Middle frontal gyrus (tissue), 1 donor: ENCODE measurements at regions not wholly inside any gene's neighbourhood (a gene's known extent, or its start where the extent isn't known, plus 50 kb on each side); places are given as distances from the start of the nearest gene placed in this dataset.

ENCODE experiments used
- DNase-seq: peaks from one replicate; pipeline ENCODE4 v3.0.0-alpha.2; 2015; ENCODE audit warnings: low spot score; ENCODE audit errors: extremely low spot score

DNA sequence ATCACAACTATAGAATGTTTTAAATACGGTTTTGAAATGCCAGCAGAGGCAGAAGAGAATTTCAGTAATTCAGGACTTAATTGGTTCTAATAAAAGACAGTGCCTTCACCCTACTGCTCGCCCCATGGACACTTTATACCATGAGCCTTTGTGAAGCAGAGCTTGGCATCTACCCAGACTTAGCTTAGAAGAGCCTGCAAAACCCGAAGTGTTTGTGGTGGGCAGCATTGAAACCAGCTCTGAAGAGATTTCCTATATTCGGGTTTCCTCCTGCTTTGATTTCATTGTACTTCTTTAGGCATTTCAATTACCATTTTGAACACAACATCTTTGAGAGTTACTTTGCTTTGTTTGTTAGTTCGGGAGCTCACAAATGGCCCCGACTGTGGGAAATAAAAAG, 185.1 kb upstream of the MTNR1B start:
- no peak for DNase-seq

DNA sequence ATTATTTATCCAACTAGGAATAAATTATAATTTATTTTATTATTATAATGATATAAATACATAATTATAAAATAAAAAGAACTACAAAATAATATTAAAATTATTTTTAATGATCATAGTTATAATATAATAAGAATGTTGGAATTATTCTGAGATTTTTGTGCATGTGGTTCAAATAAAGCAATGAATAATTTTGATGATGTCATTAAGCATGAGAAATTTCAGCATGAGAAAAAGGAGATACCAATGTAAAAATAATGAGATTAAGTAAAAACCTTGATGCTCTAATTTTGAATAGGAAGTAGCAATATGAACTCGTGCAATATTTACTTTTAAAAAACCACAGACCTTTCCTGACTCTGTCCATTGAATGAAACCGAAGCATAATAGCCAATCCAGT, 181.8 kb upstream of the MTNR1B start:
- DNase-seq, result no peak

DNA sequence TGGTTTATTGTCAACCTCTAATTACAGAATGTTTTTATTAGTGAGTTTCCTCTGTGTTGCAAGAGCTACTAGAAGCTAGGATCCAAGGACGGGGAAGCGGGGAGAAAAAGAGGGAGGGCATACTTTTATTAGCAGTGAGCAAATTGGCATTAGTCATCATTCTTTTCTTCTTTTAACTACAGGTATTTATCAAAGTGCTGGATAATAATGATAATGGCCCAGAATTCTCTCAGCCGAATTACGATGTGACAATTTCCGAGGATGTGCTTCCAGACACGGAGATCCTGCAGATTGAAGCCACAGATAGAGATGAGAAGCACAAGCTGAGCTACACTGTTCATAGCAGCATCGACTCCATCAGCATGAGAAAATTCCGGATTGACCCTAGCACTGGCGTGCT, 179.7 kb upstream of the MTNR1B start:
- no peak for DNase-seq

DNA sequence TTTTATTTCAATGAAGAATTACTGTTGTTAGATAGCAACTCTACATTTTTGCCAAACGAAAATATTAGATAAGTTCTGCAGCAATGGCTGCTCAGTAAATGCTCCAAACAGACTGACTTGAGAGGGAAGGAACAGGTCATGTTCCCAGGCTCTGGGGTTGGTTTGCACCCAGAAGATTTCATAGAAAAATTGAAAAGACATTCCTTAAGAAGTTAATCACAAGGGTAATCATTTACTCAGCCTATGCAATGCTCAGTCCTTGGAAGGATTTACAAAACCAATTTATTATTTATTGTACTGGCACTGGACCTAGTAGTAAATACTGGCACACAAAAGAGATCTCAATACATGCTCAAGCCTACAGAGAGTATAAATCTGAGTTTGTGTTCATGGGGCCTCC, 179.1 kb upstream of the MTNR1B start:
- no peak for DNase-seq

DNA sequence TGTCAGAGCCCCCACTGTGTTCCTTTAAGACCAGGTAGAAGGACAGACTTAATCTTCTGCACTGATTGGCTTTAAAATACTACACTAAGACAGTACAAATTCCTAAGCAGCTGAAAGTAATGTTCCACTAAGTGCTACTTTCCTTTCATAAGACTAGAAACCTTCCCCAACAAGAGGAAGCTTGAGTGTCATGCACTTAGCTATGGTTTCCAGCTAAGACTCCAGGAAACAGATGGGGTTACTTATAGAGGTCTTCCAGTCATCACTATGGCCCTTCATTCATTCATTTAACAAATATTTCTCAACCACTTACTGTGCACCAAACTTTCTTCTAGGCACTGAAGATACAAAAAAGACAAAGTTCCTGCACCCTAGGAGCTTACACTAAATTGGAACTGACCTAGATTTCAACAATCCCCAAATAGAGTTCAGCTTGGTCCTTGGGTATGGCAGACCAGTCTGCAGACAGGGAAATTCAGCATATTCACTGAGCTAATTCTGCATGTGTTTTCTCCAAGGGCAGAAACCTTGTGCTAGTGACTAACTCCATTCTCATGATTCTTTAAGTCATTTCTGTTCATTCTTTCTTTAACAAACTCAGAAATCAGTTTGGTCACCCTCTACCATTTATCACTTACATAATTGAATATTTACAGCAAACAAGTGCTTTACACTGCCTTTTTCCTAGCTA, 178.4 kb upstream of the MTNR1B start:
- no peak for DNase-seq

DNA sequence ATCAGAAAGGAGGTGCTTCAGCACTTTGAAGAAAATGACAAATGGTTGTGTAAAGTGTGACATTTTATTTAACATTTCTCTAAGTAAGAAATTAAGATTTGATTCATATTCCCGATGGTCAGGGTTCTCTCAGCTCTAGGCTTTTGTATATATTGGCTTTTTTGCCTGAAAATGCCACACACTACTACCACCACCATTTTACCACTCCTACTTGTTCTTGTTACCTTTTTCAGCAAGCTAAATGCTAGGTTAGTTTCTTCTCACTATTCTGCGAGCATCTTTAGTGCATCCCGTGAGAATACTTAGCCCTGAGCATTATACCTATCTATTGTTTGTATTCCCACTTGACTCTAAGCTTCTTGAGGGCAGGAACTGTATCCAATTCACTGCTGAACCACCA, 177.6 kb upstream of the MTNR1B start:
- DNase-seq, result no peak

DNA sequence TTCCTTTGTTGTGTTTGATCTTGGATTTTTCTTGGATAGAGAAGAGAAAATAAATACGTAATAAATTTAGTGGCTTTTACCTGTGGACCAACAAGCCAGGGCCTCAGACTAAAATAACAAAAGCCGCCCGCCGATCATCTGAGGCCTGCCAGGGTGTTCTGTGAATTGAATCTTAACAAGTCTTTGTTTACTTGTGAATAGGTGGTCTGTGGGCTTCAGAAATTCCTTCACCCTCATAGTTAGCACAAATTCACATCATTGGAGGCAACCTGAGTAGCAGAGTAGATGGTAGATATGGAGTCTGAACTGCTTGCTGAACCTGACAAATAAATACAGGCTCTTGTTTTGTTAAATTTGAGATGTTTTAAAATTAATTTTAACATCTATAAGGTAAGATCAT, 176.3 kb upstream of the MTNR1B start:
- DNase-seq, result no peak

DNA sequence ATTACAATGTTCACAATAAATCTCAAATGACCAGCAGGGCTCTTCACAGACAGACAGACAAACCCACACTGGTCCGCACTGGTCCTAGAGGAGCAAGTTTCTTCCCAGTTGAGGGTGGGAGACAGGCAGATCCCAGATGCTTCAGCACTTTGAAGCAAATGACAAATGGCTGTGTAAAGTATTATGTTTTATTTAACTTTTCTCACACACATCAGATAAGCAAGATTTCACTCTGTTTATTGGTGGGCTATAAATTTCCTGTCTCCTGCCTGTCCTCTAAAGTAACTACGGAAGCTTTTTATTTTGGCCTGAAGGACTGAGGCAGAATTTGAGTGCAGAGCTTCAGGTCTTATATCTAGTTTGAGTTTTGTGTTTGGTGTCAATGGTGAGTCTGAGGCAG, 174.7 kb upstream of the MTNR1B start:
- DNase-seq, result no peak

DNA sequence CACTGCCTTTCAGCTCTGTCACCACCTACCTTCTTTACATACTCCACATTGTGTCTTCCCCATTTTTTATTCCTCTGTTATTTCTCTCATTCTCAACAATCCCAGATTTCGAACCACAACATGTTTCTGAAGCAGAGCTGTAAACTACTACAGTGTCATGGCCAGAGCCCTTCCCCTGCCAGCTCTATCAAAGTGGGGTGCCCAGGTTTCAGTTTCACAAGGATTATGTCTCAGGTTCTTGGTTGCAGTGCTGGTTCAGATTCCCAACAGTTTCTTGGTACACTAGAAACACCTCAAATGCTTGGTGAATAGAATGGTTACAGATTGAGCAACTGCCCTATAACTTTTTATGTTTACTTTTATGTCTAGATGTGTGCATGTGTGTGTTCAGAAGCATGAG, 172.7 kb upstream of the MTNR1B start:
- DNase-seq, result no peak

DNA sequence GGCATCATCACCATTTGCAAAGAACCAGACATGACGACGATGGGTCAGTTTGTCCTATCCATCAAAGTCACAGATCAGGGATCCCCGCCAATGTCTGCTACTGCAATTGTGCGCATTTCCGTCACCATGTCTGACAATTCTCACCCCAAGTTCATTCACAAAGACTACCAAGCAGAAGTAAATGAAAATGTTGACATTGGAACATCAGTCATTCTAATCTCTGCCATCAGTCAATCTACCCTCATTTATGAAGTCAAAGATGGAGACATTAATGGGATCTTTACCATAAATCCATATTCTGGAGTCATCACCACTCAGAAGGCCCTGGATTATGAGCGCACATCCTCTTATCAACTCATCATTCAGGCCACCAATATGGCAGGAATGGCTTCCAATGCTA, 171.6 kb upstream of the MTNR1B start:
- DNase-seq, result no peak

DNA sequence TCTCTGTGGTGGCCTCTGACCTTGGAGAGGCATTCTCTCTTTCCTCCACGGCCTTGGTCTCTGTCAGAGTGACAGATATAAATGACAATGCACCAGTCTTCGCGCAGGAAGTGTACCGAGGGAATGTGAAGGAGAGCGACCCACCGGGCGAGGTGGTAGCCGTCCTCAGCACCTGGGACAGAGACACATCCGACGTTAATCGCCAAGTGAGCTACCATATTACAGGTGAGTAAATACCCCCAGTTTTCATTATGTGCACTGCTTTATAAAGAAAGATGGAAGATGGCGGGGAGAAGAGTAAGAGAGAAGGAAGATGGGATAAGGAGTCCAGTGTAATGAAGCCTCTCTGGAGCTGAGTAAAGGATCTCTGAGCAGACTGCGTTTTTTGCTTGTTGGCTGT, 167.8 kb upstream of the MTNR1B start:
- no peak for DNase-seq

DNA sequence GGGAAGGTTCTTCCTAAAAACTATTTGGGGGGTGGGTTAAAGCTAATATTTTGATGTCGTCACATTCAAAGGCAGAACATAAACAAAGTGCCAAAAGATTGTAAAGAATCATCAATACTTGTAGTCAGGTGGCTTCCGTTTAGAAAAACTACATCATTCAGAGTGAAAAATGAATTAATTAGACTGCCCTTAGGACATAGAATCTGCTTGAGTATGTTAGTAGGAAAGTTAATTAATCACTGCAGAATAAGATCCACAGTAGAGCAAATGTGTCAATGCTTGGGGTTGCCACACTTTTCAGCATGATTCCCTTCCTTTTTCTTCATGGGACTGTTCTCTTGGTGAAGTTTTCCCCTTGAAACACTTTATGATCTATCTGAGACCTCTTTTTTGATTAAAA, 166.8 kb upstream of the MTNR1B start:
- DNase-seq, result no peak

DNA sequence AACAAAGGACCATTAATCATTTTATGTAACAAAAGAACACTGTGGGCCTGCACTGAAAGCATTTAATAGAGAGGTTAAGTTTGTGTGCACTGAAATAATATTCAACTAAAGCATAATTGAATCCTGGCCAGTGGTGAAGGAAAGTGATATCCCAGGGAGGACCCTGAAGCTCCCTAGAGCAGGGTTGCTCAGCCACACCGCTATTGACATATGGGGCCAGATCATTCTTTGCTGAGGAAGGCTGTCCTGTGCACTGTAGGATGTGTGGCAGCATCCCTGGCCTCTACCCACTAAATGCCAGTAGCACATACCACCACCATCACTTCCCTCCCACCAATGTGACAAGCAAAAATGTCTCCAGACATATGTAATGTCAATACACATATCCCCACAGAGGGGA, 166.1 kb upstream of the MTNR1B start:
- DNase-seq, result no peak

DNA sequence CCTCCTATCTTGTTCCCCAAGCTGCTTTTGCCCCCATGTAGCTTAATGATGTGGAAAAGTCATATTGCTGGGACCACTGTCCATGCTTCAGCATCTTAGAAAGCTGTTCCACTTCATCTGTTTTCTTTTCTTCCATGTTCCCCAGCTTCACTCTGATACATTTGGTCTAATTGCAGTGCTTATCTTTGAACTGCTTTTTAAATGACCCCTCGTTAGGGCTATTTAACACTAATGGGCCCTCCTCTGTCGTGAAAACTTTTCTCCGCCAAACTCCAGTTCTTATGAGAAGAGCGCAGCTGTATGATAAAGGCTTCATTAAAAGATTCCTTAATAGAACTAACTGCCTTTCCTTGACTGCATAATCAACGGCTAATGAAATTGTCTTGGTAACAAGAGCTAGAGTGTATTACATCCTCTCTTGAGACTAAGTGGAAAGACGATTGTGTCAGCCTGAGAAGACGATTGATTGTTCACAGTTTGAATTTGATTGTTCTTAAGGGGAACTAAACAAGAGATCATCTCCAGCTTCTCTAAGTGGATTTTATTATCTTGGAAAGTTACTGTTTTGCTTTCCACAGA, 165.0 kb upstream of the MTNR1B start:
- no peak for DNase-seq

DNA sequence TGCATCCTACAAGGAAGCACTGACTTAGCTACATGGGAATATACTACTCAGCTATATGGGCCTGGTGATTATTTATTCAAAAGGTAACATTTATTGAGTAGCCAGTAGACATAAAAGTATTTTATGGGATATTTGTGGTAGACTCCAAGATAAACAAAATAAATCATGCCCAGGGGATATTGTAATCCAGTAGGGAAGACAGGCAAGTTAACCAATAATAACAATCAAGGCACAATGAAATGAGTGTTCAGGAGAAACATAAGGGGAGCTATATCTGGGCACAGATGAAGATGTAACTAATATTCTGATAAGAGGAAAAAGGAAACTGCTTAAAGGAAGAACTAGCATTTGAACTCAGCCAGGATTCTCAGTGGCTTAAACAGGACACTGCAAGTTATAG, 161.4 kb upstream of the MTNR1B start:
- no peak for DNase-seq

DNA sequence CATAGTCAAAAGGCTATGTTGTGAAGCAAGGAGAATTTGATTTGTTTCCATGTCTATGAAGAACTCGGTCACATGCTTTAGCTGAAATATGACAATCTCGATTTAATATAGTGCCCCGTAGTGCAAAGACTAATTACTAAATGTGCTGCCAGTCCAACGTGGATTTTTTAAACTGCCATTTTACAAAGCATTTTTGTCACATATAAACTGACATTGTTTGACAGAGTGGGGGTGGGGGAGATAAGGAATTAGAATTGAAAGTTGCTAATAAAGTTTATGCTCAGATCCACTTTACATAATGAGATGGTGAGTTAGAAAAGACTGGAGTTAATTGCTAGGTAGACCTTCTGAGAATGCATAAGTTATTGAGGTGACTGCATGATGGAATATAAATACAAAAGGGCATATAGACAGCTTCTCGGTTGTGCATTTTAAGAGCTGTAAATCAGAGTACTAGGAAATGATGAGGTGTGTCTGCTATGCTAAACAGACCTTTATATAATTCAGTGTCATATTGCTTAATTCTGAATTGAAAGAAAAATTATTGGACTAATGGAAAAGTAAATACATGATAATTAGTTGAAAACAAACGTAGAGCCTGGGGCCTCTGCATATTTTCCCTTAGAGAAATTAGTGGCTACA, 158.9 kb upstream of the MTNR1B start:
- no peak for DNase-seq

DNA sequence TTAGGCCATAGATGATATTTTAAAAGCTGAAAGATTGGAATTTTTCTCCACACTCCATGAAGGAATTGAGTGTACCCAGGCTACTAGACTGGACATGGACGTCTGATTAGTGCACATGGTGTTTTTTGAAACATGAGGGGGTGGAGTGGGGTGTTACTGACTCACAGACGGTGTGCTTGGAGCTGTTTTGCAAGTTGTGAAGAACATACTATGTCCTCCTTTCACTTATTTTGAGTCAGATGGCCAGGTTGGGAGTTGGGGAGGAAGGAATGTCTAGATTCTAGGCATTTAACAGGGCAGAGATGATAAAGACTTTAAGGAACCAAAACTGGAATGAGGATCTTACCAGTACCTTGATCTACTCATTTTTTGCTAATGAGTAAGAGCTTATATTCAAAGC, 158.1 kb upstream of the MTNR1B start:
- no peak for DNase-seq

DNA sequence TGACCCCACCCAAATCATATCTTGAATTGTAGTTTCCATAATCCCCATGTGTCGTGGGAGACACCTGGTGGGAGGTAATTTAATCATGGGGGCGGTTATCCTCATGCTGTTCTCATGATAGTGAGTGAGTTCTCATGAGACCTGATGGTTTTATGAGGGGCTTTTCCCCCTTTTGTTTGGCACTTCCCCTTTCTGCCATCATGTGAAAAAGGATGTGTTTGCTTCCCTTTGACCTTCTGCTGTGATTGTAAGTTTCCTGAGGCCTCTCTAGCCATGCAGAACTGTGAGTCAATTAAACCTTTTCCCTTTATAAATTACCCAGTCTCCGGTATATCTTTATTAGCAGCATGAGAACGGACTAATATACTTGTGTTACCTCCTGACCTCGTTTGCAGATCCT, 156.6 kb upstream of the MTNR1B start:
- no peak for DNase-seq

DNA sequence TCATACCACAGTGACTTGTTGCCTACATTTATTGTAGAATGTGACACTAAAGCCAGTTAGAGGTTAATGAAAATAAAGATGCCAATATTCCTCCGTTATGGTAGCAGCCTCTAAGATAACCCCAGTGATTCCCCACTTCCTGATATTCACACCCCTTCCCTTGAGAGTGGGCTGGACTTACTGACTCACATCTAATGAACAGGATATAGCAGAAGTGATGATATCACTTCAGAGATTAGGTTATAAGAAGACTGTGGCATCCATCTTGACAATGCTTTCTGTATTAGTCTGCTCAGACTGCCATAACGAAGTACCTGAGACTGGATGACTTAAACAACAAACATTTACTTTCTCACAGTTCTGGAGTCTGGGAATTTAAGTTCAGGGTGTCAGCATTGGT, 149.6 kb upstream of the MTNR1B start:
- no peak for DNase-seq

DNA sequence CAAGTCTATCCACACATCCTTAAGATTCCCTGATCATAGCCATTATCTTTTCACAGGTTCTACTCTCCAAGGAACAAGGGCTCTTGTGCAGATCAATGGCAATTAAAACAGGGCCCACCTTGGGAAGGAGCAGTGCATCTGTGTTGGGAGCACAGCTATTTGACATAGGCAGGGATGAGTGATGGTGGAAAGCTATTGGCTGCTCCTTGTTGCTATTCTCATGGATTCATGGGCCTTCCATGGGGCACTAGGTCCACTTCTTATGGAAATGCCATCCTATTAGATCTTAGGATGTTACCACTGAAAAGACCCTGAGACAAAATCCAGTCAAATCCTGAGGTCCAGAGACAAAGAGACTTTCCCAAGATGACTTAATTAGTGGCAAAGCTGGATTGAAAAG, 148.6 kb upstream of the MTNR1B start:
- DNase-seq, result no peak

DNA sequence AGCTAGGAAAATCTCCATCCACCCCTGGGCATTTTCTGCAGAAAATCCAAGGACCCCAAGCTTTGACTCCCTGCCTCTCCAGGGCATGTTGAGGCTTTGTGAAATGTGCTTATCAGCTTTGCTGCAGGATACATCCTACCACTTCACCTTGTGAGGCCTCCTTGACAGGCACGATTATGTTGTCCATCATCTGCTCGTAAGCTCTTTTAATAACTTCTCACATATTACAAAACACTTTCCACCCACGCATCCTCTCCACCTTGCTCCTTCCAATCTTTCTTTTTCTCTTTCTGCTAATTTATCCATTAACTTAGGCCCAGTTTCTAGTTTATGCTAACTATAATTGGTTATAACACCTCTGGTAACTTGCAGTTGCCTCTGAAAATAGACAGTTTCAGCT, 147.0 kb upstream of the MTNR1B start:
- DNase-seq, result no peak

DNA sequence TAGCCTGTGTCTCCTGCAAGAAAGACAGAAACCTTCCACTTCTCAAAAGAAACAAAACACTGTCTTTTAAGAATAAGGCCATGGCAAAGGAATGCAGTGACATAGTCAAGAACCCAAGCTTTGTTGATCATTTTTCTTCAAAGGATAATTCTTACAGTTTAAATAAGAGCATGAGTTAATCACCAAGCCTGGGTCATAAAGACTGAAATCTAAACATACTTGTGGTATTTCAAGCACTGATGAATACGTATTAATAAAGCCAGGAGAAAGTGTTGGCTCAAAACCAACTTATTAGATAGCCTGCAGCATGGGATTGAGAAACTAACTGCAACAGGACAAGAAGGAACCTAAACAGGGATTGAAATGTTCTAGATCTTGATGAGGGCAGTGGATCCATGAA, 143.3 kb upstream of the MTNR1B start:
- no peak for DNase-seq

DNA sequence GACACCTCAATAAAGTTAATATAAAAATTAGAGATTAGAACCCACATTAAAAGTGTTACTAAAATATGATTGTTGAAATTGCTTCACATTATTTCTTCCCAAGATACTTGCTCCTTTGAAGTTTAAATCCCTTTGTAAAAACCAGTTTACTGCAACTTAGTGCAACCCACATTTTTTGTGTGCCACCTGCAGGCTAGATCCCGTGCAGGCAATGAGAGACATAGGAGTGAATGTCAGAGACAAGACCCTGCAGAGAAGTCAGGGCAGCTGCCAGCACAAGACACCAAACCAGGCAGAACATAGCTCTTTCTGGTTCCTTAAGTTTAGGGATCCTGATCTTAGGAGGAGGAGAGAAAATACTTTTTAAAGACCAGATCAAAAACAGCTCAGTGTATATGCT, 142.8 kb upstream of the MTNR1B start:
- DNase-seq, result no peak
